Ishikawa (cell line): ENCODE measurements at regions not wholly inside any gene's neighbourhood (a gene's known extent, or its start where the extent isn't known, plus 50 kb on each side); places are given as distances from the start of the nearest gene placed in this dataset.

Source experiments
- CEBPB ChIP-seq: IDR thresholded peaks from 2 replicates; pipeline ENCODE4 v1.6.1; 2012
- CREB1 ChIP-seq: IDR thresholded peaks from 2 replicates; pipeline ENCODE4 v1.6.1; 2012; ENCODE audit warnings: low read depth
- EGR1 ChIP-seq: IDR thresholded peaks from 2 replicates; pipeline ENCODE4 v1.6.1; 2012
- EP300 ChIP-seq: IDR thresholded peaks from 2 replicates; pipeline ENCODE4 v1.6.1; 2012; ENCODE audit warnings: borderline replicate concordance
- FOXM1 ChIP-seq: IDR thresholded peaks from 2 replicates; pipeline ENCODE4 v1.6.1; 2012; ENCODE audit warnings: low read depth, borderline replicate concordance
- MAX ChIP-seq: IDR thresholded peaks from 2 replicates; pipeline ENCODE4 v1.6.1; 2012
- NFIC ChIP-seq: IDR thresholded peaks from 2 replicates; pipeline ENCODE4 v1.6.1; 2012
- REST ChIP-seq: IDR thresholded peaks from 2 replicates; pipeline ENCODE4 v1.6.1; 2012; ENCODE audit warnings: low read depth, mild to moderate bottlenecking
- TAF1 ChIP-seq: IDR thresholded peaks from 2 replicates; pipeline ENCODE4 v1.6.1; 2012; ENCODE audit warnings: low read depth, mild to moderate bottlenecking
- TCF12 ChIP-seq: IDR thresholded peaks from 2 replicates; pipeline ENCODE4 v1.6.1; 2012; ENCODE audit warnings: low read depth
- TEAD4 ChIP-seq: IDR thresholded peaks from 2 replicates; pipeline ENCODE4 v1.6.1; 2012
- YY1 ChIP-seq: IDR thresholded peaks from 2 replicates; pipeline ENCODE4 v1.6.1; 2012; ENCODE audit warnings: low read depth
- ZBTB7A ChIP-seq: IDR thresholded peaks from 2 replicates; pipeline ENCODE4 v1.6.1; 2012; ENCODE audit warnings: low read depth
- TF ChIP-seq, protein P1 (sequence below): IDR thresholded peaks from 2 replicates; pipeline ENCODE4 v1.6.1; 2012

GRCh38 chr13:99693351-99693750 is 192.1 kb downstream of the TM9SF2 start:
- no peak for TF ChIP-seq YY1
- TF ChIP-seq TEAD4 = no peak
- TF ChIP-seq TCF12 = no peak
- no peak for TF ChIP-seq MAX
- TF ChIP-seq REST = no peak
- no peak for TF ChIP-seq FOXM1
- no peak for TF ChIP-seq CREB1
- no peak for TF ChIP-seq ZBTB7A
- TF ChIP-seq EP300 = no peak
- no peak for TF ChIP-seq CEBPB
- TF ChIP-seq, protein P1, sequence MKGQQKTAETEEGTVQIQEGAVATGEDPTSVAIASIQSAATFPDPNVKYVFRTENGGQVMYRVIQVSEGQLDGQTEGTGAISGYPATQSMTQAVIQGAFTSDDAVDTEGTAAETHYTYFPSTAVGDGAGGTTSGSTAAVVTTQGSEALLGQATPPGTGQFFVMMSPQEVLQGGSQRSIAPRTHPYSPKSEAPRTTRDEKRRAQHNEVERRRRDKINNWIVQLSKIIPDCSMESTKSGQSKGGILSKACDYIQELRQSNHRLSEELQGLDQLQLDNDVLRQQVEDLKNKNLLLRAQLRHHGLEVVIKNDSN = no peak

DNA sequence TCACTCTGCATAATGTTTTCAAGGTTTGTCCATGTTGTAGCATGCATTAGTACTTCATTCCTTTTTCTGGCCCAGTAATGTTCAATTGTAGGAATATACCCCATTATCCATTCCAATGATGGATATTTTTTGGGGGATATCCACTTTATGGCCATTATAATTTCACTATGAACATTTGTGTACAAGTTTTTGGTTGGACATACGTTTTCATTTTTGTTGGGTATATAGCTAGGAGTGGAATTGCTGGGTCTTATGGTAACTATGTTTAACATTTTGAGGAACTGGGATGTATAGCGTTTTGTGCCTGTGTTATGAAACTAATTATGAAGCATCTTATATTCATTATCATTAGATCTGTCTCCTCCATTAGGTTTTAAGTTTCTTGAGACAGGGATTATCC is 191.6 kb downstream of the TM9SF2 start:
- TF ChIP-seq CEBPB = no peak
- TF ChIP-seq REST = no peak
- no peak for TF ChIP-seq MAX
- no peak for TF ChIP-seq EGR1
- no peak for TF ChIP-seq EP300
- TF ChIP-seq TEAD4 = no peak
- no peak for TF ChIP-seq ZBTB7A
- no peak for TF ChIP-seq NFIC

- TF ChIP-seq YY1 (no peak), TEAD4 (no peak), CEBPB (no peak), TCF12 (no peak), EP300 (no peak), TAF1 (no peak)
Measured at GRCh38 chr13:99691552-99691951, 190.3 kb downstream of the TM9SF2 start.

GRCh38 chr13:99690426-99691174 is 189.3 kb downstream of the TM9SF2 start:
- TF ChIP-seq EP300 (no peak), CREB1 (no peak), TAF1 (no peak), ZBTB7A (no peak), FOXM1 (no peak), TEAD4 (no peak)
- TF ChIP-seq, protein P1 = no peak

GRCh38 chr13:99689955-99690354 is 188.7 kb downstream of the TM9SF2 start:
- TF ChIP-seq TCF12 (no peak), EGR1 (no peak), YY1 (no peak), CREB1 (no peak), TAF1 (no peak)

GRCh38 chr13:99688776-99689175 is 187.5 kb downstream of the TM9SF2 start:
- TF ChIP-seq EGR1 (no peak), TCF12 (no peak), TAF1 (no peak), ZBTB7A (no peak), NFIC (no peak; the same call in 1 of the 2 replicates), TEAD4 (no peak), CREB1 (no peak), REST (no peak), CEBPB (no peak), EP300 (no peak), MAX (no peak), YY1 (no peak)
- TF ChIP-seq, protein P1 = no peak
